ENCODE measurements at regions not wholly inside any gene's neighbourhood (a gene's known extent, or its start where the extent isn't known, plus 50 kb on each side); places are given as distances from the start of the nearest gene placed in this dataset.

GRCh38 chr21:35136106-35136505 is 87.0 kb upstream of the RUNX1 start:
- Mint-ChIP-seq H3K4me3 (ENCODE audit: unreplicated experiment) (no peak overlapping the region), H3K4me1 (ENCODE audit: low read depth, unreplicated experiment) (no peaks in the 10 kb centered on the region), H3K27ac (ENCODE audit: unreplicated experiment) (no peak overlapping the region), H3K9me3 (ENCODE audit: unreplicated experiment) (no peaks in the 10 kb centered on the region), H3K27me3 (ENCODE audit: unreplicated experiment) (peaks cover 2% of the 10 kb centered on the region), H3K36me3 (ENCODE audit: unreplicated experiment) (no peaks in the 10 kb centered on the region)
- TF ChIP-seq CTCF (IDR thresholded peaks at IDR 0.05; ENCODE audit: partially characterized antibody, unreplicated experiment): no peak
- DNase-seq: no peak

- Mint-ChIP-seq H3K27me3 (ENCODE audit: unreplicated experiment) (peaks cover 2% of the 10 kb centered on the region), H3K9me3 (ENCODE audit: unreplicated experiment) (no peaks in the 10 kb centered on the region), H3K4me1 (ENCODE audit: low read depth, unreplicated experiment) (no peaks in the 10 kb centered on the region), H3K36me3 (ENCODE audit: unreplicated experiment) (no peaks in the 10 kb centered on the region), H3K27ac (ENCODE audit: unreplicated experiment) (no peak overlapping the region), H3K4me3 (ENCODE audit: unreplicated experiment) (no peak overlapping the region)
- no peak for TF ChIP-seq CTCF (IDR thresholded peaks at IDR 0.05; ENCODE audit: partially characterized antibody, unreplicated experiment)
- DNase-seq: no peak
Observed at GRCh38 chr21:35135481-35135880, 86.4 kb upstream of the RUNX1 start.

- no peaks in the 10 kb centered on the region for H3K9me3 Mint-ChIP-seq (ENCODE audit: unreplicated experiment)
- H3K27me3 Mint-ChIP-seq (ENCODE audit: unreplicated experiment): peaks cover 2% of the 10 kb centered on the region
- no peak for DNase-seq
- no peak overlapping the region for H3K4me3 Mint-ChIP-seq (ENCODE audit: unreplicated experiment)
- no peak overlapping the region for H3K27ac Mint-ChIP-seq (ENCODE audit: unreplicated experiment)
- no peaks in the 10 kb centered on the region for H3K36me3 Mint-ChIP-seq (ENCODE audit: unreplicated experiment)
- H3K4me1 Mint-ChIP-seq (ENCODE audit: low read depth, unreplicated experiment): no peaks in the 10 kb centered on the region
- TF ChIP-seq CTCF (IDR thresholded peaks at IDR 0.05; ENCODE audit: partially characterized antibody, unreplicated experiment): no peak
Observed at GRCh38 chr21:35134309-35134708, 85.2 kb upstream of the RUNX1 start.

- Mint-ChIP-seq H3K36me3 (ENCODE audit: unreplicated experiment) (peaks cover 7% of the 10 kb centered on the region), H3K9me3 (ENCODE audit: unreplicated experiment) (no peaks in the 10 kb centered on the region), H3K27me3 (ENCODE audit: unreplicated experiment) (peaks cover 3% of the 10 kb centered on the region), H3K27ac (ENCODE audit: unreplicated experiment) (no peak overlapping the region), H3K4me1 (ENCODE audit: low read depth, unreplicated experiment) (peaks cover 3% of the 10 kb centered on the region), H3K4me3 (ENCODE audit: unreplicated experiment) (no peak overlapping the region)
- no peak for DNase-seq
- no peak for TF ChIP-seq CTCF (IDR thresholded peaks at IDR 0.05; ENCODE audit: partially characterized antibody, unreplicated experiment)
Observed at GRCh38 chr21:35128536-35128935, 79.4 kb upstream of the RUNX1 start.

GRCh38 chr21:35127851-35128250 is 78.7 kb upstream of the RUNX1 start:
- Mint-ChIP-seq H3K36me3 (ENCODE audit: unreplicated experiment) (peaks cover 7% of the 10 kb centered on the region), H3K4me3 (ENCODE audit: unreplicated experiment) (no peak overlapping the region), H3K27me3 (ENCODE audit: unreplicated experiment) (peaks cover 2% of the 10 kb centered on the region), H3K4me1 (ENCODE audit: low read depth, unreplicated experiment) (peaks cover 3% of the 10 kb centered on the region), H3K27ac (ENCODE audit: unreplicated experiment) (no peak overlapping the region), H3K9me3 (ENCODE audit: unreplicated experiment) (no peaks in the 10 kb centered on the region)
- DNase-seq: no peak
- no peak for TF ChIP-seq CTCF (IDR thresholded peaks at IDR 0.05; ENCODE audit: partially characterized antibody, unreplicated experiment)
